AG09309 (cell line): ENCODE measurements at regions not wholly inside any gene's neighbourhood (a gene's known extent, or its start where the extent isn't known, plus 50 kb on each side); places are given as distances from the start of the nearest gene placed in this dataset.

ENCODE experiments used
- DNase-seq: peaks from one replicate; pipeline ENCODE4 v3.0.0-alpha.2; 2010; ENCODE audit warnings: low read depth
- H3K4me3 ChIP-seq: 2 replicates; pipeline ENCODE4 v1.5.1; 2011; ENCODE audit warnings: mild to moderate bottlenecking, low read depth, low read length, moderate library complexity; ENCODE audit not compliant: control insufficient read depth
- TF ChIP-seq, protein P1 (sequence below): IDR thresholded peaks from 2 replicates; pipeline ENCODE4 v1.5.1; 2011; ENCODE audit warnings: mild to moderate bottlenecking, low read depth, low read length, inconsistent platforms; ENCODE audit not compliant: insufficient read depth, control insufficient read depth; ENCODE audit errors: missing control alignments

- TF ChIP-seq, protein P1, sequence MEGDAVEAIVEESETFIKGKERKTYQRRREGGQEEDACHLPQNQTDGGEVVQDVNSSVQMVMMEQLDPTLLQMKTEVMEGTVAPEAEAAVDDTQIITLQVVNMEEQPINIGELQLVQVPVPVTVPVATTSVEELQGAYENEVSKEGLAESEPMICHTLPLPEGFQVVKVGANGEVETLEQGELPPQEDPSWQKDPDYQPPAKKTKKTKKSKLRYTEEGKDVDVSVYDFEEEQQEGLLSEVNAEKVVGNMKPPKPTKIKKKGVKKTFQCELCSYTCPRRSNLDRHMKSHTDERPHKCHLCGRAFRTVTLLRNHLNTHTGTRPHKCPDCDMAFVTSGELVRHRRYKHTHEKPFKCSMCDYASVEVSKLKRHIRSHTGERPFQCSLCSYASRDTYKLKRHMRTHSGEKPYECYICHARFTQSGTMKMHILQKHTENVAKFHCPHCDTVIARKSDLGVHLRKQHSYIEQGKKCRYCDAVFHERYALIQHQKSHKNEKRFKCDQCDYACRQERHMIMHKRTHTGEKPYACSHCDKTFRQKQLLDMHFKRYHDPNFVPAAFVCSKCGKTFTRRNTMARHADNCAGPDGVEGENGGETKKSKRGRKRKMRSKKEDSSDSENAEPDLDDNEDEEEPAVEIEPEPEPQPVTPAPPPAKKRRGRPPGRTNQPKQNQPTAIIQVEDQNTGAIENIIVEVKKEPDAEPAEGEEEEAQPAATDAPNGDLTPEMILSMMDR = no peak
- H3K4me3 ChIP-seq = no peak overlapping the region
- no peak for DNase-seq
Observed at GRCh38 chr1:199778324-199778955, 249.1 kb upstream of the NR5A2 start.

DNA sequence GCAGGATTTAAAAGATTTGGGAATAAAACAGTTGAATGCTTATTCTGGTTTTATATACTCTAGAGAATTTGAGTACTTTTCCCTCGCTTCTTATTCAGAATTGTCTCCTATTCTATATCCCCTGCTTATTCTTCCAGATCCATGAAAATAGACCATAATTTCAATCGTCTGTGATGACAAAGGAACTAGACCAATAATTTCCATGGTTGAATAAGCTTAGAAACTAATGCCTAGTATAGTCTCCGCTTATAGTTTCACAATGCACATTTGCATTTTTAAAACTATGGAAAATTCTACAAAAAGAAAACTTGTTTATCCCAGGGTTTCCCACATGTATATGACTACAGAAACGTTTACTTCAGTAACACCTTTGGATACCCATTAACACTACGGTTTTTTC is 247.4 kb upstream of the NR5A2 start:
- no peak overlapping the region for H3K4me3 ChIP-seq
- TF ChIP-seq, protein P1 = no peak
- DNase-seq = no peak

- H3K4me3 ChIP-seq = no peak overlapping the region
- TF ChIP-seq, protein P1 = no peak
- DNase-seq = no peak
Observed at GRCh38 chr1:199780948-199781670, 246.4 kb upstream of the NR5A2 start.

DNA sequence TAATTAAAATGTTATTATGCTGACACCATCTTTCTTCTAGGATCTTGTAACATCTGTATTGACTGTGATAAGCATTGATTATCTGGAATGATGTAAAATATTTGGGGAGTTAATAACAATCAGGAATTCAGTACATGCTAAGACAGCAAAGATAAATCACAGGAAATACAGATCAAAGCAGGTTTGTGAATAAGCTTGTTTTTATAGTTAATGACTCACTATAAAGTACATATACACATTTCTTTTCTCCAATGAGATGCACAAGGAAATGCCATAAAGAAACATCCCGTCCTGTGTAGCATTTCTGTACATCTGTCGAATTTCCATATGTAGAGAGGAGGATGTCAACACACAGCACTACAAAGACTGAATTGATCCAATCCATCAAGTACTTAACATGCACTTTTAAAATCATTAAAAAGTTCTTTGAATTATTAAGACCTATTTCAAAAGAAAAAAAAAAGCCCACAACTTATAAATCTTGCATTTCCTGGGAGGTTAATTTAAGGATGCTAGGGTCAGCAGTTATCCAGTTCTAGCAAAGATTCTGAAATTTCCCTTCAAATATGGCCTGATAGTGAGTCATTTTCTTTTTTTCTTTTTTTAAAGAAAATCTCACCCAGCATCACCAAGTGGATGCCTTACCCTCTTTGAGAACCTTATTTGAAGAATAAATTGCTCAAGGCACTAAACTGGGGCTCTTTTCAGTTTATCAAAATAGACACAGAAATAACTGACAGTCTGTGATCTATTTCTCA is 243.2 kb upstream of the NR5A2 start:
- no peak for DNase-seq
- TF ChIP-seq, protein P1 = no peak
- no peak overlapping the region for H3K4me3 ChIP-seq

DNA sequence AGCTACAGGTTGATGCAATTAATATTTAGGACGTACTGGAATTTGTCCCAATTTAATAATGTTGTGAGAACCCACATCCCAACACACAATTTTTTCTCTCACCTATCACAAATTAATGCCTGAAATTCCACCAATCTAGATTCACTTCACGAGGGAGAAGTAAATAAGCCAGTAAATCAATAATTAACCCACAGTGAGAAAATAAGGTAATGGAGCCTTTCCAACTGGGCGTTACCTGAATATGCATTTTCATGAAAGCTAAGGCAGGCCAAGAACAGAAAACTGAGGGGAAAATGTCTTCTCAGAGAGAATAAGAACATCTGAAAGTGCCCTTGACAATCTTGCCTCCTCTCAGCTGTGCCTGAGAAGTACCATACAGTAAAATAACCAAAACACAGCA is 240.8 kb upstream of the NR5A2 start:
- no peak for DNase-seq
- TF ChIP-seq, protein P1 = no peak
- H3K4me3 ChIP-seq = no peak overlapping the region

GRCh38 chr1:199789141-199789540 is 238.4 kb upstream of the NR5A2 start:
- DNase-seq = no peak

More at GRCh38 chr1:199789141-199789540, 238.4 kb upstream of the NR5A2 start:
- H3K4me3 ChIP-seq = no peak overlapping the region
- TF ChIP-seq, protein P1 = no peak
